ENCODE measurements at regions not wholly inside any gene's neighbourhood (a gene's known extent, or its start where the extent isn't known, plus 50 kb on each side); places are given as distances from the start of the nearest gene placed in this dataset.

DNA sequence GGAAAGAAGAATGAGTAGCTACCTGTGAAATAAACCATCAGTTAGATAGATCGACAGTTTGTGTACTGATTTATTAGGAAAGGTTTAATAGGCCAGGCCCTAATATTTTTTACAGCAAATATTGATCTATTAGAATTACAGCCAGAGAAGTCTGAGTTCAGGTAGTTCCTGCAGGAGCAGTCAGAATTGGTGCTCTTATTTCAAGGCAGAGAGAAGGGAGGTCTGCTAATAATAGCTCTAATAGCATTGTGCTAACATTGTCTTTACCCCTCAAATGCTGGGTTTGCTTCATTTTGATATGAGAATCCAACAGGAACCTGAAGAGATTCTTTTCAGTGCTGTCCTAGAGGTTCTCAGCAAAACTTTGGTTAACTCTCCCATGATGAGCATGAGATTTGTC is 343.8 kb upstream of the NAV3 start:
- DNase-seq: no peak

GRCh38 chr12:77485961-77486854 is 344.5 kb upstream of the NAV3 start:
- DNase-seq: no peak

GRCh38 chr12:77481687-77482086 is 349.0 kb upstream of the NAV3 start:
- DNase-seq: no peak

DNA sequence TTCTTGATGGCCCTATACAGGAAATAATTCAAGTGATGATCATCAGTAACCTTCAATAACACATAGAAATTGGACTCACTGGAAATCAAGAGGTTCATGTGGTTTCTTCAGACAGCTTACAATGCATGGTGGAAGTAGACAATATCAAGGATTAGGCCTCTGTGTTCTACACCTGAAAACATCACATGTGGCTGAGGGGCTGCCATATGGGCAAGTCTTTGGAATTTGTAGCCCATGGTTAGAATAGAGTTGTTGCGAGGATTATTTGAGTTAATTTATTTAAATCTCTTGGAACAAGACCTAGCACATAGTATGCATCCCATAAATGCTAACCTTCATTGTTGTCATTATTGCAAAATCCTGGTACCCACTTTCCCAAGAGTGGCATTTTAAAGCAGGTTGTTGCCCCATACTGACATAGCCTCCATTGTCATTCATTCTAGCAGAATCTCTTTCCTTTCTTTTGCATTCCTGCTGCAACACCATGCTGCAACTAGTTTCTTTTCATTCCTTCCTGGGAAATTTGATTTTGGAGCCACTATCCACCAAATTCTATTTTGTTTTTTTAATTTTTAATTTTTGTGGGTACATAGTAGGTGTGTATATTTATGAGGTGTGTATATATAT is 352.7 kb upstream of the NAV3 start:
- DNase-seq: no peak

- no peak for DNase-seq
Measured at GRCh38 chr12:77471801-77472200, 358.9 kb upstream of the NAV3 start.

GRCh38 chr12:77469578-77470333 is 360.9 kb upstream of the NAV3 start:
- DNase-seq: no peak

GRCh38 chr12:77442633-77443032 is 377.3 kb upstream of the E2F7 start:
- DNase-seq: no peak

GRCh38 chr12:77439749-77440148 is 374.4 kb upstream of the E2F7 start:
- DNase-seq: no peak

DNA sequence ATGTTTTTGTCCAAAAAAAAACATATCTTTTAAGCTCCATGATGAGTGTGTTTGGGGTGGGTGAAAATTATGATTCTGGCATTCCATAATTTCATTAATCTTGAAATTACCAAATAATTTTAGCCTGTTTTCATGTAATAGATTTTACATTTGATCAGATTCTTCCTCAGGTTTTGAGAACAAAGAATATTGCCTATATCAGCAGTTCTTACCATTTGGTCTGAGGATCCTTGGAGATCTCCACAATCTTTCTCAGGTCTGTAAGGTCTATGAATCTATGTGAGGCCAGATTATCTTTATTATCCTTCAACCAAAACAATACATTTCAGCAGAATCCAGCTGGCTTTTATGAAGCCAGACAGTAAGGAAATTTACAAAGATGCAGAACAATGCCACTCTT is 373.3 kb upstream of the E2F7 start:
- no peak for DNase-seq

- DNase-seq: no peak
Measured at GRCh38 chr12:77437206-77437605, 371.8 kb upstream of the E2F7 start.

DNA sequence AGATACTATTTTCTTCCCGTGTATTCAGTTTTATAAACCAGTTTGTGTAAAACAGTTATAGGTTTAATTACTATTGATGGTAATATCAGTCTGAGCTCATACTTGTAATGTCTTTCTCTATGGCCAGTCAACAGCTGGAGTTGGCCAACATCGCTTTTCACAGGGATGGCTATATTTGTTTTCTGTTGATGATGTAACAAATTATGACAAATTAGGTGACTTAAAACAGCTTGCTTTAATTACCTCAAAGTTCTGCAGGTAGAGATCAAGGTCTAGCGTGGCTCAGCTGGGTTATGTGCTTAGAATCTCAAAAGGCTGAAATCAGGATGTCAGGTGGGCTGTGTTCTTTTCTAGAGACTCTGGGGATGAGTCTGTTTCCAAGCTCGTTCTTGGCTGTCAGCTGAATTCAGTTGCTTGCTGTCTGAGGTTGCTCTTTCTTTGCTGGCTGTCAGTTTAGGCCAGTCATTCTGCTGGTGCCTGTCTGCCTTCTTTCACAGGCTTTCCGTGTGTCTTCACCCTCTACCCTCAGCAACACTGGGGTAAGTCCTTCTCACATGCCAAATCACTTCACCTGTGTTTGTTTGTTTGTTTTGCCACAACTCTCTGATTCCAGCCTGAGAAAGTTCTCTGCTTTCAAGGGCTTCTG is 370.2 kb upstream of the E2F7 start:
- no peak for DNase-seq

GRCh38 chr12:77433799-77434198 is 368.4 kb upstream of the E2F7 start:
- no peak for DNase-seq

GRCh38 chr12:77429426-77429825 is 364.1 kb upstream of the E2F7 start:
- no peak for DNase-seq

DNA sequence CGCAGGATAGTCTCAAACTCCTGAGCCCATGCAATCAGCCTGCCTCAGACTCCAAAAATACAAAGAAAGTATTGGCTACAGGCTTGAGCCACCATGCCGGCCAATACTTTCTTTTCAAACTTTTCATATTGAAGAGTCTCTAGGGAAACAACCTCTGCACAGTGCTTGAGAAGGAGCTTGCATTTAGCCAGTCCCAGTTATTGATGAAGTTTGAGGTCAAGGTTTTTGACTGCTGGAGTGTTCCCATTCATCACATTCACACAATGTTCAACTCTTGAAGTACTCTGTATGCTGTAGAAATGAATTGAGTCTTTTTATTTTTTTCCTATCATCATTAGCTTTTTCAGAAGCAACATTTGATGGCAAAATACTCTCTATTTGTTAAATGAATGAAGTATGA is 355.8 kb upstream of the E2F7 start:
- no peak for DNase-seq

DNA sequence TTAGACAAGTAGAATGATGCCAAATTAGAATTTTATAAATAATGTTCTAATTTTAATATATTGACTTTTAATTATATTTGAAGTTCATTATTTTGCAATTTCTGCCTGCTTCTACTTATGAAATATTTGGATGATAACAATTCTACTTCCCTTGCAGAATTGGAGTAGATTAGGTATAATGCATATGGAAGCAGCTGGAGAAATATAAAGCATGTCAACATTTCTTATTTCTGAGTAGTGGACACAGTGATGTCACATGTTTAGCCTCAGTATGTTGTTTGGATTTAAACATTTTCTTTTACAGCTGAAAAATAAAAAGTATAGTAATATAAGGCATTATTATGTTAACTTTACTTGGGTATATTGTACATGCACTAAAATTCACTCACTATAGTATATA is 344.2 kb upstream of the E2F7 start:
- no peak for DNase-seq

GRCh38 chr12:77407931-77408330 is 342.6 kb upstream of the E2F7 start:
- no peak for DNase-seq

- no peak for DNase-seq
Measured at GRCh38 chr12:77406219-77406905, 341.0 kb upstream of the E2F7 start.

- DNase-seq: no peak
Measured at GRCh38 chr12:77402716-77403115, 337.3 kb upstream of the E2F7 start.

- DNase-seq: no peak
Measured at GRCh38 chr12:77401770-77402081, 336.4 kb upstream of the E2F7 start.

GRCh38 chr12:77401064-77401769 is 335.8 kb upstream of the E2F7 start:
- DNase-seq: no peak

GRCh38 chr12:77392467-77393088 is 327.2 kb upstream of the E2F7 start:
- no peak for DNase-seq
